Lower lobe of right lung (tissue), 2 donors: ENCODE measurements at regions not wholly inside any gene's neighbourhood (a gene's known extent, or its start where the extent isn't known, plus 50 kb on each side); places are given as distances from the start of the nearest gene placed in this dataset.
A peak's percentile ranks its signal among the peaks of the same experiment; 100 is the strongest.

ENCODE experiments used
- ATAC-seq, 2 donors: fragments of 200-7000 bp; cut with Tn5 transposase; one replicate each; pipeline ENCODE4 v1.9.1; 2020 to 2022; ENCODE audit warnings: mild to moderate bottlenecking in 2 of 2, moderate library complexity in 2 of 2
- DNase-seq: peaks from one replicate; pipeline ENCODE4 v3.0.0-alpha.2; 2020
- H3K27ac ChIP-seq: fragments of 200-600 bp; one replicate; pipeline ENCODE4 v1.8.0; 2022
- H3K27me3 ChIP-seq: fragments of 200-600 bp; one replicate; pipeline ENCODE4 v1.8.0; 2022; ENCODE audit warnings: low read depth
- H3K36me3 ChIP-seq: fragments of 200-600 bp; one replicate; pipeline ENCODE4 v1.8.0; 2022; ENCODE audit warnings: mild to moderate bottlenecking
- H3K4me1 ChIP-seq: fragments of 200-600 bp; one replicate; pipeline ENCODE4 v1.8.0; 2022
- H3K4me3 ChIP-seq: fragments of 200-600 bp; one replicate; pipeline ENCODE4 v1.8.0; 2022; ENCODE audit warnings: mild to moderate bottlenecking
- H3K9me3 ChIP-seq: fragments of 200-600 bp; one replicate; pipeline ENCODE4 v1.8.0; 2022
- CTCF ChIP-seq: fragments of 200-600 bp; IDR thresholded peaks from one replicate; pipeline ENCODE4 v1.8.0; 2022; ENCODE audit warnings: antibody characterized with exemption, mild to moderate bottlenecking
- intact Hi-C: fragments of 100-400 bp; cut with DNase I; formaldehyde crosslinking; loops from one replicate; pipeline ENCODE4 v1.11.0; 2022
- donor health status: DM: no; HTN: yes; CAD: no; lungs with severe emphysema.

- intact Hi-C loops: no loop called here
- ATAC-seq (peak in 1 of 2 donors; percentile 39), DNase-seq (no peak)
These were observed 218.0 kb upstream of the AGTR2 start for GRCh38 chrX:115952417-115953092.

GRCh38 chrX:115957862-115958490 is 212.6 kb upstream of the AGTR2 start:
- no peaks in the 10 kb centered on the region for H3K9me3 ChIP-seq
- DNase-seq: no peak
- ATAC-seq: peak in 1 of 2 donors; percentile 16
- no peak overlapping the region for H3K27ac ChIP-seq
- no peaks in the 10 kb centered on the region for H3K36me3 ChIP-seq
- TF ChIP-seq CTCF: no peak
- no peaks in the 10 kb centered on the region for H3K27me3 ChIP-seq
- intact Hi-C loops: no loop called here
- H3K4me3 ChIP-seq: no peak overlapping the region
- H3K4me1 ChIP-seq: no peaks in the 10 kb centered on the region

More at GRCh38 chrX:115952417-115953092, 218.0 kb upstream of the AGTR2 start:
- no peaks in the 10 kb centered on the region for H3K36me3 ChIP-seq
- H3K4me1 ChIP-seq: no peaks in the 10 kb centered on the region
- H3K27ac ChIP-seq: no peak overlapping the region
- H3K9me3 ChIP-seq: no peaks in the 10 kb centered on the region
- no peak for TF ChIP-seq CTCF
- no peaks in the 10 kb centered on the region for H3K27me3 ChIP-seq
- H3K4me3 ChIP-seq: no peak overlapping the region

- no peak for TF ChIP-seq CTCF
These were observed 211.7 kb upstream of the AGTR2 start for GRCh38 chrX:115958687-115959359.

GRCh38 chrX:115960440-115961084 is 210.0 kb upstream of the AGTR2 start:
- no peaks in the 10 kb centered on the region for H3K27me3 ChIP-seq
- no peak overlapping the region for H3K4me3 ChIP-seq
- intact Hi-C loops: no loop called here
- no peak for DNase-seq
- TF ChIP-seq CTCF: no peak
- no peaks in the 10 kb centered on the region for H3K4me1 ChIP-seq
- H3K27ac ChIP-seq: no peak overlapping the region
- ATAC-seq: no peak
- H3K36me3 ChIP-seq: no peaks in the 10 kb centered on the region
- H3K9me3 ChIP-seq: no peaks in the 10 kb centered on the region

More at GRCh38 chrX:115958687-115959359, 211.7 kb upstream of the AGTR2 start:
- Histone ChIP-seq H3K4me3 (no peak overlapping the region), H3K27me3 (no peaks in the 10 kb centered on the region), H3K4me1 (no peaks in the 10 kb centered on the region), H3K27ac (no peak overlapping the region), H3K36me3 (no peaks in the 10 kb centered on the region), H3K9me3 (no peaks in the 10 kb centered on the region)
- ATAC-seq (no peak), DNase-seq (no peak)
- intact Hi-C loops: no loop called here

- intact Hi-C loops: no loop called here
- TF ChIP-seq CTCF: no peak
- Histone ChIP-seq H3K4me3 (no peak overlapping the region), H3K27me3 (no peaks in the 10 kb centered on the region), H3K27ac (no peak overlapping the region), H3K4me1 (no peaks in the 10 kb centered on the region), H3K36me3 (no peaks in the 10 kb centered on the region), H3K9me3 (no peaks in the 10 kb centered on the region)
- DNase-seq (no peak), ATAC-seq (no peak)
These were observed 203.6 kb upstream of the AGTR2 start for GRCh38 chrX:115966920-115967319.
